ENCODE measurements at regions not wholly inside any gene's neighbourhood (a gene's known extent, or its start where the extent isn't known, plus 50 kb on each side); places are given as distances from the start of the nearest gene placed in this dataset.

DNA sequence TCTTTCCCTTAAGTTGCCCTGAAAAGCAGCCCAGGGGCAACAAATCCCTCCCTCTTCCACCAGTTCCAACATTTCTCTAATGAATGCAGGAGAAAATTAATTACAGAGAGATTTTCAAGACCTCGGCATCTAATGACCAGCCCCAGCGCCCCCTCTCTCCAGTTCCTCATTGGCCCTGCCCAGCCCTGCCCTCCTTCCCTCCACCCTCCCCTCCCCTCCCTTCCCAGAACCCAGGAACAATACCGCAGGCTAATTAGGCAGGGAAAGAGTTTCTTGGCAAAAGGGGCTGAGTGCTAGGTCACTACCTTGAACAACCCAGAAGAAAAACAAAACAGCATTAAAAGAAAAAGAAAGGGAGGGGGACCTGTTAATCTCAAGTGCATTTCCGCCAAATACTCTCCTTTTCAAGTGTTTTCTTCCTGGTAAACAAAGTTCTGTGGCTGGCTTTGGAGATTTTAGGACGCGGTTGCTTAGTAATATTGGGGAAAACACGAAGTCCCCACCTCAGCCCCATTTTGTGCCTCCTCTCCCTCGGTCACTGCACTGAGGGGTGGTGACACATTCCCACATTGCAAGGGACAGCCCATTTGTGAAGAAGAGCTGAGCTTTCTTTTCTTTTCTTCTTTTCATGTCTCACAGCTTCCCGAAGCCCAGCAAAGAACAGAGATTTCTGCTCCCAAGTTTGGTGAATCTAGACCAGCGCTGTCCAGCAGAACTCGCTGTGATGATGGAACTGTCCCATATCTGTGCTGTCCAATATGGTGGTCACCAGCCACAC, 215.4 kb downstream of the SOX9 start:
- TF ChIP-seq POLR2A (IDR thresholded peaks at IDR 0.05), result no peak
- TF ChIP-seq, protein P1, sequence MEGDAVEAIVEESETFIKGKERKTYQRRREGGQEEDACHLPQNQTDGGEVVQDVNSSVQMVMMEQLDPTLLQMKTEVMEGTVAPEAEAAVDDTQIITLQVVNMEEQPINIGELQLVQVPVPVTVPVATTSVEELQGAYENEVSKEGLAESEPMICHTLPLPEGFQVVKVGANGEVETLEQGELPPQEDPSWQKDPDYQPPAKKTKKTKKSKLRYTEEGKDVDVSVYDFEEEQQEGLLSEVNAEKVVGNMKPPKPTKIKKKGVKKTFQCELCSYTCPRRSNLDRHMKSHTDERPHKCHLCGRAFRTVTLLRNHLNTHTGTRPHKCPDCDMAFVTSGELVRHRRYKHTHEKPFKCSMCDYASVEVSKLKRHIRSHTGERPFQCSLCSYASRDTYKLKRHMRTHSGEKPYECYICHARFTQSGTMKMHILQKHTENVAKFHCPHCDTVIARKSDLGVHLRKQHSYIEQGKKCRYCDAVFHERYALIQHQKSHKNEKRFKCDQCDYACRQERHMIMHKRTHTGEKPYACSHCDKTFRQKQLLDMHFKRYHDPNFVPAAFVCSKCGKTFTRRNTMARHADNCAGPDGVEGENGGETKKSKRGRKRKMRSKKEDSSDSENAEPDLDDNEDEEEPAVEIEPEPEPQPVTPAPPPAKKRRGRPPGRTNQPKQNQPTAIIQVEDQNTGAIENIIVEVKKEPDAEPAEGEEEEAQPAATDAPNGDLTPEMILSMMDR (IDR thresholded peaks at IDR 0.05), result no peak
- H3K4me1 ChIP-seq, result peaks cover 0 to 25% (median 0%) of the 10 kb centered on the region in 4 donors
- no peak overlapping the region for H3K27ac ChIP-seq
- no peak for DNase-seq
- no peaks in the 10 kb centered on the region for H3K9me3 ChIP-seq
- no peak overlapping the region for H3K4me3 ChIP-seq
- no peaks in the 10 kb centered on the region for H3K36me3 ChIP-seq
- H3K27me3 ChIP-seq, result no peaks in the 10 kb centered on the region

DNA sequence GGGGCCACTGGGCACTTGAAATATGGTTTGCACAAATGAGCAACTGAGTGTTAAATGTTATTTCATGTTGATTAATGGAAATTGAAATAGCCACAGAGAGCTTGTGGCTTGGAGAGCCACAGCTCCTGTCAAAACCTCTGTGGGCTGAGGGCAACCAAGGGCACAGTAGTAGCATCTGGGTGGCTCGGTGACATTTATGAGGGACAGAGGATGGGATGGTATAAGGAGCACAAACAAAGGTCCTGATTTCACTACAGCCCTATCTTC, 215.9 kb downstream of the SOX9 start:
- no peaks in the 10 kb centered on the region for H3K27me3 ChIP-seq
- H3K4me3 ChIP-seq, result no peak overlapping the region
- H3K27ac ChIP-seq, result no peak overlapping the region
- no peaks in the 10 kb centered on the region for H3K36me3 ChIP-seq
- H3K4me1 ChIP-seq, result peaks cover 0 to 25% (median 0%) of the 10 kb centered on the region in 4 donors
- DNase-seq, result no peak
- TF ChIP-seq POLR2A (IDR thresholded peaks at IDR 0.05), result no peak
- TF ChIP-seq, protein P1 (IDR thresholded peaks at IDR 0.05), result no peak
- H3K9me3 ChIP-seq, result no peaks in the 10 kb centered on the region

DNA sequence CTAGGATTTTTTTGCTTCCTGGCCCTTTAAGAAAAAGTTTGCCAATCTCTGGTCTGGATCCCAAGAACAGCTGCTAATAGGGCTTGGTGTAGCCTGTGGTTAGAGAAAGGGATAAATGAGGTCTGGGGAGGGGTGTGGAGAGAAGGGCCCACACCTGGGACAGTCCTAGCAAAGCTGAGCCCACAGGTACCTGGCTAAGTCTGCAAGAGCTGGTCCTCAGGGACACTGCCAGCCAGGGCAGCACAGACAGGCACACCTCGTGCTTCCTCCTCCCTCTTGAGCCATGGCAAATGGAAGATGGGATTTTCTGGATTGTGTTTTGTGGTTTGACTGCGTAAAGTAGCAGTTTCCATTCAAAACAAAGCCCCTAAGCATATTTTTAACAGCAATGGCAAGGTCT, 217.5 kb downstream of the SOX9 start:
- DNase-seq, result no peak
- Histone ChIP-seq H3K36me3 (no peaks in the 10 kb centered on the region), H3K4me3 (no peak overlapping the region), H3K27ac (peak overlapping the region in 1 of 4 donors; percentile 22), H3K27me3 (no peaks in the 10 kb centered on the region), H3K9me3 (no peaks in the 10 kb centered on the region), H3K4me1 (peaks cover 0 to 25% (median 0%) of the 10 kb centered on the region in 4 donors)
- no peak for TF ChIP-seq POLR2A (IDR thresholded peaks at IDR 0.05)
- TF ChIP-seq, protein P1 (IDR thresholded peaks at IDR 0.05), result no peak

DNA sequence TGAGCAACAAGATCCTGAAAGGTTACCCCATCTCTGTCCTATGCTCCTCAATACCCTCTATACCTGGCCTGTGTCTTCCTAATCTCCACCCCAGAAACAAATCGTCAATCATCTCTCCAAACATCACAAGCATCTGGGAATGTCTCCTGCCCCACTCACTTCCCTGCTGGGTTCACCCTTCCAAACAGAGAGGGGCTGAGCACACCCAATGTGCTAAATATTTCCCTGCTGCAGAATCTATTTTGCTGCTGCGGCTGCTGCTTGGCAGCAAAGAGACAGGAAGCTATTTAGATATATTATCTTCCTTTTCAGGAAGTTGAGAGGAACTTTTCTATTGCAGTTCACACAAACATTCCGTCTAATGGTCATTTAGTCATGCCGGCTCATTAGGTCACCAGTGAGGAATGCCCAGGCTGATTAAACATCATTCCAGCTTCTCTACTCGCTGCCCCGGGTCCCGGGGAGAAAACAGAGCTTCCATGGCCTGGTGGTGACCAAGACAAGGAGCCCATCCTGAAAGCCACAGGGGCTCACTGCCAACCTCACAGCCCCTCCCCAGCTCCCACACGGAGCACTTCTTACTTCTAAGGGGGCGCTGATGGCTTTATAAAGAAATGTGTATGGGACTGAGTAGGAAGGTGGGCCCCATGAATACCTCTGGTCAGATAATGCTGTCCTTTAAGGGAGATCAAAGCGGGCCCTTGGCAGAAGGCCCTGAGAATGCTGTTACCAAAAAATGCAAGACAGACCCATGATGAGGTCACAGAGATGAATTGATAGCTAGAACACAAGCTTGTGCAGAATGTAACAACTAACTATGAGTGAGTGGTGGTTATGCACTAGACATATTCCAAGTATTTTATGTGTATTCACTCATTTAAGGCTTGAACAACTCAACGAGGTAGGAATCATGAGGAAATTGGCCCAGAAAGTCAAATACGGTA, 218.3 kb downstream of the SOX9 start:
- Histone ChIP-seq H3K27ac (peak overlapping the region in 2 of 4 donors; percentile 22 to 24), H3K36me3 (no peaks in the 10 kb centered on the region), H3K4me1 (peaks cover 0 to 25% (median 0%) of the 10 kb centered on the region in 4 donors), H3K27me3 (no peaks in the 10 kb centered on the region), H3K4me3 (no peak overlapping the region), H3K9me3 (no peaks in the 10 kb centered on the region)
- peak in 1 of 3 donors; percentile 55 for DNase-seq
- TF ChIP-seq POLR2A (IDR thresholded peaks at IDR 0.05), result no peak
- TF ChIP-seq, protein P1 (IDR thresholded peaks at IDR 0.05), result no peak

DNA sequence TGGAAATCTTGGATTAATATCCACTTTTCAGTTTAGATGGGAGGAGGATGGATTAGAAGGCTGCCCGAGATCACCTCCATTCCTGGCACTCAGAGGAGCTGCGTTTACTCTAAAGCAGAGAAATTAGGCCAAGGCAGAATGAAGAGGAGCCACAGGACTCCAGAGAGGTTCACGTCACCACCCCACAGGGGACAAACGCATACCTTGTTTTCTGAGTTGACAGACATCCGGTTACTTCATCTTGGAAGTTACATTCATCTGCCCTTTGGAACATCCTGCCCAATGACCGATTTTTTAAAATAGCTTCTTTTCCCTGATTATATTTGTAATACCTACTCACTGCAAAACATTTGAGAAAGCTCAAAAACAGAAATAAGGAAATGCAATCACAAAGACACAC, 220.0 kb downstream of the SOX9 start:
- H3K27ac ChIP-seq, result no peak overlapping the region
- H3K36me3 ChIP-seq, result no peaks in the 10 kb centered on the region
- peaks cover 0 to 24% (median 0%) of the 10 kb centered on the region in 4 donors for H3K4me1 ChIP-seq

More for the DNA sequence above, 220.0 kb downstream of the SOX9 start:
- no peaks in the 10 kb centered on the region for H3K9me3 ChIP-seq
- DNase-seq, result no peak
- TF ChIP-seq POLR2A (IDR thresholded peaks at IDR 0.05), result no peak
- TF ChIP-seq, protein P1 (IDR thresholded peaks at IDR 0.05), result no peak
- no peaks in the 10 kb centered on the region for H3K27me3 ChIP-seq
- no peak overlapping the region for H3K4me3 ChIP-seq

Measured in Peyer's patch (tissue), 4 donors.